Thyroid gland (tissue), 4 donors: ENCODE measurements at regions not wholly inside any gene's neighbourhood (a gene's known extent, or its start where the extent isn't known, plus 50 kb on each side); places are given as distances from the start of the nearest gene placed in this dataset.

ENCODE experiments used
- POLR2A ChIP-seq, 2 donors: fragments of 450-650 bp; IDR thresholded peaks; one replicate each; pipeline ENCODE4 v1.6.1; 2017; ENCODE audit warnings: antibody characterized with exemption in 2 of 2, mild to moderate bottlenecking in 2 of 2, moderate library complexity in 1 of 2
- TF ChIP-seq, protein P1 (sequence below), 6 experiments: fragments of 200-600 bp in 3 of 6; fragments of 450-650 bp in 3 of 6; sonication (generic) in 3 of 6; IDR thresholded peaks; one replicate each; pipeline ENCODE4 v1.5.1; 2016 to 2019; ENCODE audit warnings: antibody characterized with exemption in 6 of 6, mild to moderate bottlenecking in 2 of 6, inconsistent platforms in 1 of 6, moderate library complexity in 1 of 6

DNA sequence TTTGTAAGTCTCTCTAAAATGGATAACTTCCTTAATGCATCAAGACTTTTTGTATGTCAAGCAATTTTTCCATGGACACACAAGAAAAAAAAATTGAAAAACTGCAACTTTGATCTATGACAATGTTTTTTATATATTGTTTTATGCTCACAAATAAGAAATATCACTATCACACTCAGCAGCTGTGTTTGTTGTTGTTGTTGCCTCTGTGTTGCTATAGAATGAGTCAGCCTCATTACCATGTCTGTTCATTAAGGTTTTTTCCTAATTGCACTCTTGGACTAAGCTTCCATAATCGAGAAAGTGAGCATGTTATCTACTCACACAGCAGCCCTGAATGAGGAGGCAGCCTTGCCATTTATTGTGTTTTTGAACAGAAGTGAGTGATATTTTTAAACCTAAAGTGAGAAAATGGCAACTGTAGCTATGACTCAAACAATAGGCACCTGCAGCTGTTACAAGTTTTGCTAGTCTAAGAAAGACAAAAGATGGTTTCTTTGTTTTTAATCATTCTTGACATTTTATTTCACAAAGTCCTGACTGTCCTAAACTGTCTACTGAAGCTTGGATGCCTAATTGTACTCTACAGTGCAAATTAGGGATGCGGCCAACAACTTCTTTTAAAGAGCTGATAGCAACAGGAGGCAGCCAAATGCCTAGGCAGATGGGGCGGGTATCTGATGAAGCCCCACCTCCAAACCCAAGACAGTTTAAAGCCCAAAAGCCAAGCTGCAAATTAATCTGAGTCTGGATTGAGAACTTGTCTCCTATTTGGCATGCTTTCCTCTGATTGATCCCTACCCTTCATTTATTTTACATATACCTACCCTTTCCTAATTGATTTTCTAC lies 77.9 kb upstream of the DOK5 start:
- TF ChIP-seq, protein P1, sequence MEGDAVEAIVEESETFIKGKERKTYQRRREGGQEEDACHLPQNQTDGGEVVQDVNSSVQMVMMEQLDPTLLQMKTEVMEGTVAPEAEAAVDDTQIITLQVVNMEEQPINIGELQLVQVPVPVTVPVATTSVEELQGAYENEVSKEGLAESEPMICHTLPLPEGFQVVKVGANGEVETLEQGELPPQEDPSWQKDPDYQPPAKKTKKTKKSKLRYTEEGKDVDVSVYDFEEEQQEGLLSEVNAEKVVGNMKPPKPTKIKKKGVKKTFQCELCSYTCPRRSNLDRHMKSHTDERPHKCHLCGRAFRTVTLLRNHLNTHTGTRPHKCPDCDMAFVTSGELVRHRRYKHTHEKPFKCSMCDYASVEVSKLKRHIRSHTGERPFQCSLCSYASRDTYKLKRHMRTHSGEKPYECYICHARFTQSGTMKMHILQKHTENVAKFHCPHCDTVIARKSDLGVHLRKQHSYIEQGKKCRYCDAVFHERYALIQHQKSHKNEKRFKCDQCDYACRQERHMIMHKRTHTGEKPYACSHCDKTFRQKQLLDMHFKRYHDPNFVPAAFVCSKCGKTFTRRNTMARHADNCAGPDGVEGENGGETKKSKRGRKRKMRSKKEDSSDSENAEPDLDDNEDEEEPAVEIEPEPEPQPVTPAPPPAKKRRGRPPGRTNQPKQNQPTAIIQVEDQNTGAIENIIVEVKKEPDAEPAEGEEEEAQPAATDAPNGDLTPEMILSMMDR (IDR thresholded peaks at IDR 0.05) = no peak
- TF ChIP-seq POLR2A (IDR thresholded peaks at IDR 0.05) = no peak
